Caco-2 (cell line): ENCODE measurements at regions not wholly inside any gene's neighbourhood (a gene's known extent, or its start where the extent isn't known, plus 50 kb on each side); places are given as distances from the start of the nearest gene placed in this dataset.

Source experiments
- BruUV-seq: library from RNA; stranded (reverse); fragments of 400-500 nt; replicated peaks from 2 replicates; lab custom pipeline; 2021; lab: Mats Ljungman, UMichigan
- CTCF ChIA-PET: fragments of 300-600 bp; sonication (Branson Sonifier 250); formaldehyde crosslinking; loops from one replicate; lab custom pipeline; 2022; ENCODE audit warnings: antibody characterized with exemption; lab: Charles Lee
- POLR2A ChIA-PET: fragments of 300-600 bp; sonication (Branson Sonifier 250); formaldehyde crosslinking; loops from one replicate; lab custom pipeline; 2022; ENCODE audit warnings: antibody characterized with exemption; lab: Charles Lee
- DNase-seq, 2 experiments: peaks; one replicate each; pipeline versions ENCODE4 v3.0.0 to v3.0.0-alpha.2; 2020 to 2022
- H3K27me3 ChIP-seq: replicated peaks from 2 replicates; pipeline ENCODE4 v1.6.0; 2011; ENCODE audit warnings: low read length; ENCODE audit not compliant: control insufficient read depth, insufficient read depth
- H3K36me3 ChIP-seq: 2 replicates; pipeline ENCODE4 v1.5.1; 2011; ENCODE audit warnings: low read length; ENCODE audit not compliant: control insufficient read depth, insufficient read depth
- H3K4me1 ChIP-seq: fragments of 250-450 bp; sonication (Bioruptor Pico); 2 replicates; pipeline ENCODE4 v1.5.1; 2020; ENCODE audit warnings: mild to moderate bottlenecking
- H3K4me3 ChIP-seq: 2 replicates; pipeline ENCODE4 v1.5.1; 2011; ENCODE audit warnings: low read depth, mild to moderate bottlenecking, control low read depth, low read length
- H3K9me3 ChIP-seq: fragments of 250-450 bp; sonication (Bioruptor Pico); 2 replicates; pipeline ENCODE4 v1.5.1; 2020; ENCODE audit warnings: mild to moderate bottlenecking, moderate library complexity
- H3K27ac Mint-ChIP-seq: one replicate; pipeline ENCODE4 v1.8.0; 2022; ENCODE audit warnings: mixed read lengths; ENCODE audit not compliant: unreplicated experiment
- H3K27me3 Mint-ChIP-seq: one replicate; pipeline ENCODE4 v1.8.0; 2022; ENCODE audit warnings: mixed read lengths; ENCODE audit not compliant: insufficient read depth, unreplicated experiment
- H3K36me3 Mint-ChIP-seq: one replicate; pipeline ENCODE4 v1.8.0; 2022; ENCODE audit warnings: mild to moderate bottlenecking, mixed read lengths; ENCODE audit not compliant: insufficient read depth, unreplicated experiment
- H3K4me1 Mint-ChIP-seq: one replicate; pipeline ENCODE4 v1.8.0; 2022; ENCODE audit warnings: low read depth, mixed read lengths; ENCODE audit not compliant: unreplicated experiment
- H3K4me3 Mint-ChIP-seq: one replicate; pipeline ENCODE4 v1.8.0; 2022; ENCODE audit warnings: mild to moderate bottlenecking, moderate library complexity, mixed read lengths; ENCODE audit not compliant: unreplicated experiment
- H3K9me3 Mint-ChIP-seq: one replicate; pipeline ENCODE4 v1.8.0; 2022; ENCODE audit warnings: mixed read lengths; ENCODE audit not compliant: unreplicated experiment
- CTCF ChIP-seq, 2 experiments: fragments of 200-600 bp in 1 of 2; IDR thresholded peaks; 1 replicate in 1 of 2; 2 replicates in 1 of 2; pipeline versions ENCODE4 v1.5.1 to v1.8.0; 2011 to 2022; ENCODE audit warnings: antibody characterized with exemption in 1 of 2, control low read depth in 1 of 2, inconsistent platforms in 1 of 2, low read depth in 1 of 2, low read length in 1 of 2, mild to moderate bottlenecking in 1 of 2, moderate library complexity in 1 of 2; ENCODE audit not compliant: insufficient read depth in 1 of 2, severe bottlenecking in 1 of 2, unreplicated experiment in 1 of 2
- intact Hi-C: fragments of 100-400 bp; cut with micrococcal nuclease; formaldehyde crosslinking; loops from one replicate; pipeline ENCODE4 v1.10.0; 2022; ENCODE audit not compliant: unreplicated experiment

GRCh38 chr6:41408576-41408975 lies 73.2 kb downstream of the NCR2 start:
- no peak overlapping the region for H3K4me3 Mint-ChIP-seq
- Histone ChIP-seq H3K36me3 (no peaks in the 10 kb centered on the region), H3K9me3 (no peaks in the 10 kb centered on the region), H3K27me3 (no peaks in the 10 kb centered on the region), H3K4me3 (no peak overlapping the region), H3K4me1 (no peaks in the 10 kb centered on the region)
- no peaks in the 10 kb centered on the region for H3K36me3 Mint-ChIP-seq
- CTCF ChIA-PET: no interaction called here
- no peaks in the 10 kb centered on the region for H3K9me3 Mint-ChIP-seq
- no peaks in the 10 kb centered on the region for H3K4me1 Mint-ChIP-seq
- no peaks in the 10 kb centered on the region for H3K27me3 Mint-ChIP-seq
- intact Hi-C loops: no loop called here
- H3K27ac Mint-ChIP-seq: no peak overlapping the region
- no peak for TF ChIP-seq CTCF (IDR thresholded peaks at IDR 0.05; ENCODE audit: insufficient read depth in 1 of 2, low read depth in 1 of 2, low read length in 1 of 2, severe bottlenecking in 1 of 2, unreplicated experiment in 1 of 2)
- POLR2A ChIA-PET: no interaction called here
- BruUV-seq: no TSS peak
- DNase-seq: no peak

DNA sequence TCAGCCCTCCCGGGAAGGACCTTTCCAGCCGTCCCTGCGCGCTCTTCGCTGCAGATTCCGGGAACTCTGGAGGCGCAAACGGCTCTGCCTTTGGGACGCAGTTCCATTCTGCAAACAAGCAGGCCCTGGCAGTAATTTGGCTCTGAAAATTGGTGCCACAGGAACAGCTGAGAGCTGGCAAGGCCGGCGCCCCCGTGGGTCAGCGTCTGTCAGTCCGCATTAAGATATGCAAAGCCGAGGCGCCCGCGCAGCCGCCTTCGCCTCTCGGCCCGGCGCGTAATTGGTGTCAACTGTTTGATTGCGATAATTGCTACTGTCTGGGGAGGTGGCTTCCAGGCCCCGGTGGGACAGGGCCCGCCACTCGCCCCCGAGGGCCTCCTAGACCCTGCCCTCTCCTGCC lies 73.6 kb downstream of the NCR2 start:
- no peak overlapping the region for H3K4me3 Mint-ChIP-seq
- Histone ChIP-seq H3K4me3 (no peak overlapping the region), H3K36me3 (no peaks in the 10 kb centered on the region), H3K4me1 (no peaks in the 10 kb centered on the region), H3K9me3 (no peaks in the 10 kb centered on the region), H3K27me3 (no peaks in the 10 kb centered on the region)
- ChIA-PET CTCF (no interaction called here), POLR2A (no interaction called here)
- no peaks in the 10 kb centered on the region for H3K27me3 Mint-ChIP-seq
- no peak for DNase-seq
- H3K9me3 Mint-ChIP-seq: no peaks in the 10 kb centered on the region
- BruUV-seq: no TSS peak
- intact Hi-C loops: no loop called here
- H3K36me3 Mint-ChIP-seq: no peaks in the 10 kb centered on the region
- no peak overlapping the region for H3K27ac Mint-ChIP-seq
- no peak for TF ChIP-seq CTCF (IDR thresholded peaks at IDR 0.05; ENCODE audit: insufficient read depth in 1 of 2, low read depth in 1 of 2, low read length in 1 of 2, severe bottlenecking in 1 of 2, unreplicated experiment in 1 of 2)
- no peaks in the 10 kb centered on the region for H3K4me1 Mint-ChIP-seq

GRCh38 chr6:41409489-41409888 lies 74.1 kb downstream of the NCR2 start:
- Histone ChIP-seq H3K4me1 (no peaks in the 10 kb centered on the region), H3K9me3 (no peaks in the 10 kb centered on the region), H3K36me3 (no peaks in the 10 kb centered on the region), H3K4me3 (no peak overlapping the region), H3K27me3 (no peaks in the 10 kb centered on the region)
- no peaks in the 10 kb centered on the region for H3K4me1 Mint-ChIP-seq
- DNase-seq: no peak
- no peak overlapping the region for H3K4me3 Mint-ChIP-seq
- no peak for TF ChIP-seq CTCF (IDR thresholded peaks at IDR 0.05; ENCODE audit: insufficient read depth in 1 of 2, low read depth in 1 of 2, low read length in 1 of 2, severe bottlenecking in 1 of 2, unreplicated experiment in 1 of 2)
- intact Hi-C loops: no loop called here
- H3K27ac Mint-ChIP-seq: no peak overlapping the region
- H3K27me3 Mint-ChIP-seq: no peaks in the 10 kb centered on the region
- no peaks in the 10 kb centered on the region for H3K36me3 Mint-ChIP-seq
- H3K9me3 Mint-ChIP-seq: no peaks in the 10 kb centered on the region
- no TSS peak for BruUV-seq
- POLR2A ChIA-PET: no interaction called here
- CTCF ChIA-PET: no interaction called here
